ENCODE measurements at regions not wholly inside any gene's neighbourhood (a gene's known extent, or its start where the extent isn't known, plus 50 kb on each side); places are given as distances from the start of the nearest gene placed in this dataset.

DNA sequence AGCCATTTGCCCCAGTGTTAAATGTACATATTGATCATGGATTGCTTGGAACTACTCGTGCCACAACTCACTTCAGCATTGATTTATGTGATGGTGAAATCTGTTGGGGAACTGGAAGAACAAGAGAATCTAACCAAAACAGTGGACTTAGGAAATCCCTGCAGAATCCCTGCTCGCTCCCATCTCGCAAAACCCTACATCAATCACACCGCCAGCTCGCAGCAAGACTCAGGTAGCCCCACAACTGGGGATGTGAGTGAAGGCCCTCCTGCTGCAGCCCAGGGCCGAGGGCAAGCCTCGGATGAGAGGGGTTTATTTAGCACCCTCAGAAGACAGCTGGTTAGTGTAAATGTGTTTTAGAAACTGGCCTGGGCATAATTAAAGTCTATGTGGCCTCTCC is 171.6 kb downstream of the ANAPC1 start:
- TF ChIP-seq, protein P1, sequence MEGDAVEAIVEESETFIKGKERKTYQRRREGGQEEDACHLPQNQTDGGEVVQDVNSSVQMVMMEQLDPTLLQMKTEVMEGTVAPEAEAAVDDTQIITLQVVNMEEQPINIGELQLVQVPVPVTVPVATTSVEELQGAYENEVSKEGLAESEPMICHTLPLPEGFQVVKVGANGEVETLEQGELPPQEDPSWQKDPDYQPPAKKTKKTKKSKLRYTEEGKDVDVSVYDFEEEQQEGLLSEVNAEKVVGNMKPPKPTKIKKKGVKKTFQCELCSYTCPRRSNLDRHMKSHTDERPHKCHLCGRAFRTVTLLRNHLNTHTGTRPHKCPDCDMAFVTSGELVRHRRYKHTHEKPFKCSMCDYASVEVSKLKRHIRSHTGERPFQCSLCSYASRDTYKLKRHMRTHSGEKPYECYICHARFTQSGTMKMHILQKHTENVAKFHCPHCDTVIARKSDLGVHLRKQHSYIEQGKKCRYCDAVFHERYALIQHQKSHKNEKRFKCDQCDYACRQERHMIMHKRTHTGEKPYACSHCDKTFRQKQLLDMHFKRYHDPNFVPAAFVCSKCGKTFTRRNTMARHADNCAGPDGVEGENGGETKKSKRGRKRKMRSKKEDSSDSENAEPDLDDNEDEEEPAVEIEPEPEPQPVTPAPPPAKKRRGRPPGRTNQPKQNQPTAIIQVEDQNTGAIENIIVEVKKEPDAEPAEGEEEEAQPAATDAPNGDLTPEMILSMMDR (conservative IDR thresholded peaks at IDR 0.05 in 1 of 2, IDR thresholded peaks at IDR 0.05 in 1 of 2; ENCODE audit: extremely low read depth in 1 of 2, insufficient read depth in 1 of 2, low read depth in 1 of 2, low read length in 2 of 2), result no peak
- TF ChIP-seq EZH2 (IDR thresholded peaks at IDR 0.05; ENCODE audit: borderline replicate concordance, low read length), result no peak

All from mammary epithelial cell (primary cell).